SH-SY5Y (cell line): ENCODE measurements at regions not wholly inside any gene's neighbourhood (a gene's known extent, or its start where the extent isn't known, plus 50 kb on each side); places are given as distances from the start of the nearest gene placed in this dataset.

ENCODE experiments used
- GATA2 ChIP-seq: IDR thresholded peaks from 2 replicates; pipeline ENCODE4 v1.6.1; 2011; ENCODE audit warnings: mild to moderate bottlenecking, low read depth, low read length
- GATA3 ChIP-seq: IDR thresholded peaks from 2 replicates; pipeline ENCODE4 v1.6.1; 2011; ENCODE audit warnings: low read depth, mild to moderate bottlenecking, low read length, moderate library complexity

DNA sequence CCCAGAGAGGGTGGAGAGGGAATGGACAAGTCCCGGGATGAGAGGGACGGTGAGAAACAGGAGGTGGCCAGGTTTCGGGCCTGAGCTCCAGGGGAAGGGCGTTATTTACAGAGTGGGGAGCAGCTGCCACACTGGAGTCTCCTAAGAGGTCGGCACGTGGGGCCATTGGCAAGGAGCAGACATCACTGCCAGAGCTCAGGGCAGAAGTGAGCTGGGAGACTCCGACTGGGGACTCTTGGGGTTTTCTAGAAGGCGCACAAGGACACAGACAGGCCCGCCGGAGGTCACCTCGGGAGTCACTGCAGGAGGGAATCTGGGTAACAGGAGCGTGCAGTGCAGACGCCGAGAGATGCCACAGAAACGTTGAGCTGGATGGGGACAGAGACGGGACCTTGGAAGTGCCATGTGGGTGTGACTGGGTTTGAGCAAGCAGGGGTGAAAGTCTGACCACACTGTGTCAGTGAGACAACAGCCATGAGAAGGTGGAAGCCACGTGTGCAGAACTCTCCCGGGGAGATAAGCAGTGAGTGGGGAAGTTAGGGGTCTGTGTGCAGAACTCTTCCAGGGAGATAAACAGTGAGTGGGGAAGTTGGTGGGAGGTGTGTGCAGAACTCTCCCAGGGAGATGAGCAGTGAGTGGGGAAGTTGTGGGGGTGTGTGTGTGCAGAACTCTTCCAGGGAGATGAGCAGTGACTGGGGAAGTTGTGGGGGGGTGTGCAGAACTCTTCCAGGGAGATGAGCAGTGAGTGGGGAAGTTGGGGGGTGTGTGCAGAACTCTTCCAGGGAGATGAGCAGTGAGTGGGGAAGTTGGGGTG lies 187.5 kb downstream of the SHANK2 start:
- TF ChIP-seq GATA2, result no peak
- no peak for TF ChIP-seq GATA3
